ENCODE measurements at regions not wholly inside any gene's neighbourhood (a gene's known extent, or its start where the extent isn't known, plus 50 kb on each side); places are given as distances from the start of the nearest gene placed in this dataset.

DNA sequence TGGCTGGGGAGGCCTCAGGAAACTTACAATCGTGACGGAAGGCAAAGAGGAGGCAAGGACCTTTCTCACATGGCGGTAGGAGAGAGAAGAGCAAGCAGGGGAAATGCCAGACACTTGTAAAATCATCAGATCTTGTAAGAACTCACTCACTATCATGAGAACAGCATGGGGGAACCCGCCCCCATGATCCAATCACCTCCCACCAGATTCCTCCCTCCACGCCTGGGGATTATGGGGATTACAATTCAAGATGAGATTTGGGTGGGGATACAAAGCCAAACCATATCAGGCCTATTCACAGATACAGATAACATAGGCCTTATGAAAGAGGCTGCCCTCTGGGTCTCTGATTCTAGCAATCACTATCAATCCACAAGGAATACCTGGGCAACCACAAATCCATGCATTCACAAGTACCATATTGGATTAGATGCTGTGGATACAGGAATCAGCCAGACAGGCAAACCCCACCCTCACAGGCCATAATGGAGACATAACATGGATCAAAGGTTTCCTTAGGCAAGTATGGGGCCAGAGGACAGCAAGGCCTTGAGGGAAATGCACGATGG, 284.9 kb downstream of the SOX9 start:
- H3K4me1 Mint-ChIP-seq = no peaks in the 10 kb centered on the region
- H3K4me3 Mint-ChIP-seq = no peak overlapping the region
- ChIA-PET CTCF (no interaction called here), POLR2A (no interaction called here)
- H3K27ac Mint-ChIP-seq = no peak overlapping the region
- DNase-seq = no peak
- no peaks in the 10 kb centered on the region for H3K9me3 Mint-ChIP-seq
- no peaks in the 10 kb centered on the region for H3K36me3 Mint-ChIP-seq (ENCODE audit: low read depth)
- H3K27me3 Mint-ChIP-seq = no peaks in the 10 kb centered on the region

DNA sequence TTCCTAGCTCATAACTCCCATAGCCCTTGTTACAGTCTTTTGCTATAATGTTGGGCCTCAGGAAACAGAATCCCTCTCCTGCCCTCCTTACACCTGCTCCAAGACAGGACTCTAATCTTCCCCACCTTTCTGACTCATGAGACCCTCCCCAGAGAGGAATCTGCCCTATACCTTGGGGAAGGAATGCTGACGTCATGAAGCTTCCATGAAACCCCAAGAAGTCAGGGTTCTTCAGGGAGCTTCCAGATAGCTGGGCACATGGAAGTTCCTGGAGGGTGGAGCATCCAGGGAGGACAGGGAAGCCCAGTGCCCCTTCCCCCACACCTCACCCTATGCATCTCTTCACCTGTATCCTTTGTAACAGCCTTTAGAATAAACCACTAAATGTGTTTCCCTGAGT, 285.7 kb downstream of the SOX9 start:
- H3K4me1 Mint-ChIP-seq = no peaks in the 10 kb centered on the region
- no peaks in the 10 kb centered on the region for H3K9me3 Mint-ChIP-seq
- H3K27me3 Mint-ChIP-seq = no peaks in the 10 kb centered on the region
- CTCF ChIA-PET = no interaction called here
- H3K36me3 Mint-ChIP-seq (ENCODE audit: low read depth) = no peaks in the 10 kb centered on the region
- no peak overlapping the region for H3K27ac Mint-ChIP-seq
- POLR2A ChIA-PET = no interaction called here
- no peak for DNase-seq
- no peak overlapping the region for H3K4me3 Mint-ChIP-seq

DNA sequence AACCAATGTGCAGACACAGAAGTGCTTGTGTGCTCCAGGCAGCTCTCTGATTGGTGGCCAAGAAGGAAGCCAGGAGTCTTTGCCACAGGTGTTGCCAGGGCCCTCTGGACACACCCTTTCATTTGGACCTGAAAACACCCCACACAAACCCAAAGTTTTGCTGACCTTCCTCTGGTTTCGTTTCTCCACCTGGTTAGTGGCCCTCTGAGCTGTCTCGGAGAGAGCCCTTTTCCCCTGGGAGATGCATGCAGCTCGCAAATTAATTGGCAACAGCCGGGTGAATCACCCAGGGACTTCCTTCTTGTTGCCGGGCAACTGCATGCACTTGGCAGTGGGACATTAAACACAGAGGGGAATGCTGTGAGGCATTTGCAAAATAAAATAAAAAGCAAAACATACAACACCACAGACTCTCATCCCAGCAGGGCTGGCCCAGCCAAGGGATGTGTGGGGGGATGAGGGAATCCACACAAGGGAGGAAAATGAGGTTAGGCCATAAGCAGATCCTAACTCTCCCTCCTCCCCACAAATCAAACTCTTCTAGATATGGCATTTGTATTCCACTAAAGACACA, 286.6 kb downstream of the SOX9 start:
- H3K27ac Mint-ChIP-seq = no peak overlapping the region
- ChIA-PET POLR2A (no interaction called here), CTCF (no interaction called here)
- no peak for DNase-seq
- H3K9me3 Mint-ChIP-seq = no peaks in the 10 kb centered on the region
- no peaks in the 10 kb centered on the region for H3K27me3 Mint-ChIP-seq
- H3K4me1 Mint-ChIP-seq = no peaks in the 10 kb centered on the region
- no peaks in the 10 kb centered on the region for H3K36me3 Mint-ChIP-seq (ENCODE audit: low read depth)
- H3K4me3 Mint-ChIP-seq = no peak overlapping the region

DNA sequence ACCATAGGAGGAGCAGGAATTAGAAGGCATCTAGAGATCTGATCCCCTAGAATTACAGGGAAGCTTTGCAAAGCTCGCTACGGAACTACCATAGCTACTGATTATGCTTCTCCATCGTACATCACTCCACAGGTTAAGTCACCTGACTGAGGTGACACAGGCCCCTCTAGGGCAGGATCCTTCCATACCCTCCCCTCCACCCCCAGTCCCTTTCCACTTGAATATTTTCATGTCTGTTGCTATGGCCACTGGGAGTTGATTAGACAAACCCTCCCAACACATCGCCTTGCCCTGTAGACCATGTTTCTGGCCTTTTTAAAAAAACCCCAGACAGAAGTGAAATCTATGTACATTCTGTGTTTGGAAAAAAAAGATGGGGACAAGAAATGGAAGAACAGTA, 287.1 kb downstream of the SOX9 start:
- H3K36me3 Mint-ChIP-seq (ENCODE audit: low read depth) = no peaks in the 10 kb centered on the region

DNA sequence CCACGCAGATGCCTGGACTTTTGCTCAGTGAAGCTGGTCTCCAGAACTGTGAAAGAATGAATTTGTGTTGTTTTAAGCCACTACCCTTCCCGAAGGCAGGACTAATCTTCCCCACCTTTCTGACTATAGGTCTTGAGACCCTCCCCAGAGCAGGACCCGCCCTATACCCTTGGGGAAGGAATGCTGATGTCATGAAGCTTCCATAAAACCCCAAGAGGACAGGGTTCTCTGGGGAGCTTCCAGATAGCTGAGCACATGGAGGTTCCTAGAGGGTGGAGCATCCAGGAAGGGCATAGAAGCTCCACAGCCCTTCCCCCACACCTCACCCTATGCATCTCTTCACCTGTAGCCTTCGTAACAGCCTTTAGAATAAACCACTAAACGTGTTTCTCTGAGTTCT, 287.8 kb downstream of the SOX9 start:
- Mint-ChIP-seq H3K36me3 (ENCODE audit: low read depth) (no peaks in the 10 kb centered on the region), H3K4me1 (no peaks in the 10 kb centered on the region), H3K4me3 (no peak overlapping the region), H3K27ac (no peak overlapping the region), H3K9me3 (no peaks in the 10 kb centered on the region), H3K27me3 (no peaks in the 10 kb centered on the region)
- CTCF ChIA-PET = no interaction called here
- POLR2A ChIA-PET = no interaction called here
- no peak for DNase-seq

More for the DNA sequence above, 287.1 kb downstream of the SOX9 start:
- ChIA-PET POLR2A (no interaction called here), CTCF (no interaction called here)
- no peak overlapping the region for H3K27ac Mint-ChIP-seq
- DNase-seq = no peak
- no peaks in the 10 kb centered on the region for H3K4me1 Mint-ChIP-seq
- H3K4me3 Mint-ChIP-seq = no peak overlapping the region
- no peaks in the 10 kb centered on the region for H3K9me3 Mint-ChIP-seq
- no peaks in the 10 kb centered on the region for H3K27me3 Mint-ChIP-seq

DNA sequence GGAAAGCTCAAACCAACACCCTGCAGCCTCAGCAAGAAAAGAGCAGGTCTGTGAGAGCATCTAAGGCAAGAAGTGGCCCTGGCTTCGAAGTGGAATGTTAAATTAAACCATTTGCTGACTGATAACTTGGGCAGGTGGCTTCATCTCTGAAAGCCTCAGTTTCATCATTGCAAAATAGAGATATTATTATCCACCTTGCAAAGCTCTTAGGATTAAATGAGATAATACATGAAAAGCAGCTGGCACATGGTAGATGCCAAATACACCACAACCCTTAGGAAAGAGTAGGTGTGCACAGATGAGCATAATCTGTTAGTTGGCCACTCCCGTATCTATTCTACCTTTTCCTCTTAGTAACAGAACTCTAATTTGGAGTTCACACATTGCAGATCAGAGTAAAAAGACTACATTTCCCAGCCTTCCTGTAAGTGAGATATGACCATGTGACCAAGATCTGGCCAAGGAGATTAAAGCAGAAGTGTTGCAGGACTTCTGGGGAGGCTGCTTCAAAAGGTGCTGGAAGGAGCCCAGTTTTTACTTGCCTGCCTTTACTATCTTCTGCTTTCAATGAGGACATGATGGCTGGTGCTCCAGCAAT, 288.7 kb downstream of the SOX9 start:
- Mint-ChIP-seq H3K4me3 (no peak overlapping the region), H3K4me1 (no peaks in the 10 kb centered on the region), H3K36me3 (ENCODE audit: low read depth) (no peaks in the 10 kb centered on the region), H3K27me3 (no peaks in the 10 kb centered on the region), H3K9me3 (no peaks in the 10 kb centered on the region), H3K27ac (no peak overlapping the region)
- ChIA-PET CTCF (interaction anchor here (0.5 to 0.6 kb wide), 2 partner anchors 27 to 622 kb away, joined by 3 to 4 read pairs; no protein-coding TSS in a partner anchor), POLR2A (no interaction called here)
- DNase-seq = no peak

DNA sequence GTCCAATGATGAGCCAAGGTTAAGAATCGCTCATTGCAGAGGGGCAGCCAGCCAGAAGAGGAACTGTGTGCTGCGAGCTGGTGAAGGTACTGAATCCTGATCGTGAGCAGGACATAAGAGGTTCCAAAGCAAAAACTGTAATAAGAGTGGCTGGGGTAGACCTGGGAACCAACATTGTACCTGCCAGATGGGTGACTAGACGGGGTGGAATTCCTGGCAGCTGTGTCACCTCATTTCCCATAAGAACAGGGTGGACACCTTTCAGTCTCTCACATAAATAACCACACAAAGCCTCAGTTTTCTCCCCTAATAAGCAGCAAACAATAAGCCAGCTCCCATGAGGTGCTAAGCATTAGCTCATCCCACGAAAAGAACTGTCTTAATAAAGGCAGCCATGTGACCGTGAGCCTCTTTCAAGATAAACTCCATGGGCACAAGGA, 290.3 kb downstream of the SOX9 start:
- CTCF ChIA-PET = no interaction called here
- Mint-ChIP-seq H3K4me1 (no peaks in the 10 kb centered on the region), H3K9me3 (no peaks in the 10 kb centered on the region), H3K36me3 (ENCODE audit: low read depth) (no peaks in the 10 kb centered on the region), H3K27me3 (no peaks in the 10 kb centered on the region), H3K4me3 (no peak overlapping the region), H3K27ac (no peak overlapping the region)
- POLR2A ChIA-PET = no interaction called here
- DNase-seq = no peak

DNA sequence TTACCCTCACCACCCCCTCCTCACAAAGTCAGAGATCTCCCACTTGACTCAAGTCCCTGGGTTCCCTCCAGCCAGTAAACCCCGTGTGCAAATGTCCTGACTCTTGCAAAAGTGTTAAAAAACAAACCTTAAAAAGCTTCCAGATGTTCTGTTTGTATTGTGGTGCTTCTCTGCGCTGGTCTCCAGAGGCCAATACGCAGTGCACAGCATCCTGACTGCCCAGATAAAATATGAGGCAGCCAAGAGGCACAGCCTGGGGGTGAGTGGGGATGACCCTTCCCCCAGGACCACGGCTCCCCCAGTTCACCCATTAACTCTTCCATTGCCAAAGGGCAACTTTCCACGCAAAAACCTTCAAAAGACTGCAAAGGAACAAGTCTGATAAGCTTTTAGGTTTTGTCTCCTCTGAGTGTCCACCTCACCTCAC, 291.8 kb downstream of the SOX9 start:
- Mint-ChIP-seq H3K36me3 (ENCODE audit: low read depth) (no peaks in the 10 kb centered on the region), H3K4me3 (no peak overlapping the region), H3K4me1 (no peaks in the 10 kb centered on the region), H3K9me3 (peaks cover 6% of the 10 kb centered on the region), H3K27ac (no peak overlapping the region), H3K27me3 (no peaks in the 10 kb centered on the region)
- no peak for DNase-seq
- ChIA-PET CTCF (interaction anchor here (1.3 kb wide), 1 partner anchor 108 kb away, joined by 3 read pairs; no protein-coding TSS in a partner anchor), POLR2A (no interaction called here)

DNA sequence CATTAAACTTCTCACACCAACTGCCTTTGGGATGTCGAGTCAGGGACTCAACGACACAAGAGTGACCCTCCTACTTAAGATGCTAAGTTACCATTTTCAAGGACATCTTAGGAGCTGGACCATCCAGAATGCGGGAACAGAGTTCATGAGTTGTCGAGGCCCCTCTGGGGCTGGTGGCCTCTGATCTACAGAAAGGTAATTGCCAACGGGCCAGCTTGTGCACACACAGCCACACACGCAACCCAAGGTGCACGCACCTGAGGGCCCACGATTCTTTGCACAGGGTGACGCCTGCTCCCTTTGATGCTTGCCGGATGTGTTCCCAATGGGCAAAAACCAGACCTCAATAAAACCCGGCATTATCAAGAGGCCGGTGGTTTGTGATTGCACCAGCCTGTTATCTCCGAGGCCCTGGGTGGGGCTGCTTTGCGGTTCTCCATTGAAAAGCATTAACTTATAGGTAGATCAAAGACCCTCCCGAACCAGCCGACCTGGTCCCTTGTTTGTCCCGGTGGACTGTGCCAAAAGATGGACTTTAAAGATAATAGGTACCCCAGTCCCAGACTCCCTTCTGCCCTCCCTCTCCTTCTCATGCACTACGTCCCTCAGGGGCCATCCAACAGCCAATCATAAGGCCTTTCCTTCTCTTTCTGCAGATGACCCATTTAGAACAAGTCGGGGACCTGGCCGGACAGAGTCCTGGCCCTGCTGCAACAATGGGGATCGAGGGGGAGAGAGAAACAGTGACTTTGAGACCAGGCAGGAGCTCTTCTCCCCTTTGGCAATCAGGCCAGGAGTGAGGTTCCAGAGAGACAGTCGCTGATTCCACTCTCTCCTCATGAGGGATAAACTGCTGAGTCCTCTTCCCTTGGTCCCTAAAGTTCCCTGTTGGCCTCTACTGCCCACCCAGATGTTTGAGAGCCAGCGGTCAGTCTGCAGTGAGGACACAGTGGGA, 292.5 kb downstream of the SOX9 start:
- DNase-seq = no peak
- peaks cover 2% of the 10 kb centered on the region for H3K27me3 Mint-ChIP-seq
- ChIA-PET POLR2A (no interaction called here), CTCF (interaction anchor here (1.3 kb wide), 1 partner anchor 107 kb away, joined by 3 read pairs; no protein-coding TSS in a partner anchor)
- H3K4me3 Mint-ChIP-seq = no peak overlapping the region
- no peaks in the 10 kb centered on the region for H3K36me3 Mint-ChIP-seq (ENCODE audit: low read depth)
- H3K9me3 Mint-ChIP-seq = peaks cover 11% of the 10 kb centered on the region
- no peaks in the 10 kb centered on the region for H3K4me1 Mint-ChIP-seq
- no peak overlapping the region for H3K27ac Mint-ChIP-seq

DNA sequence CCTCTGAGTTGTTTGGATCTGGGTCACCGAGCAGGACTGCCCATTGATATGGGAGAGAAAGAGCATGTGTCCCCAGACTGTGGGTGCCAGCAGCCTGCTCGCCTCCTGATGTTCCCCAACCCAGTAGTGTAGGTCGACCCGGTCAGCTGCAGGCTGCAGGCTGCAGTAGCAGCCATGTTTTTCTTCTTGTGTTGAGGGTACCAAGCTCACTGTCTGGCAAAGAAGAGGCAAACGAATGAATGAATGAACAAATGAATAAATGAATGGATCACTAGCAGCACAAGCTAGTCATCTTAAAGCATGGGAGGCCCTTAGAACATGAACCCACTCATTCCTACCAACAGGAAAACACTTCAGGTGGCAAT, 293.2 kb downstream of the SOX9 start:
- H3K36me3 Mint-ChIP-seq (ENCODE audit: low read depth) = no peaks in the 10 kb centered on the region
- ChIA-PET CTCF (no interaction called here), POLR2A (no interaction called here)
- no peak overlapping the region for H3K27ac Mint-ChIP-seq
- peaks cover 2% of the 10 kb centered on the region for H3K27me3 Mint-ChIP-seq
- DNase-seq = no peak
- peaks cover 15% of the 10 kb centered on the region for H3K9me3 Mint-ChIP-seq
- H3K4me1 Mint-ChIP-seq = no peaks in the 10 kb centered on the region
- H3K4me3 Mint-ChIP-seq = no peak overlapping the region

DNA sequence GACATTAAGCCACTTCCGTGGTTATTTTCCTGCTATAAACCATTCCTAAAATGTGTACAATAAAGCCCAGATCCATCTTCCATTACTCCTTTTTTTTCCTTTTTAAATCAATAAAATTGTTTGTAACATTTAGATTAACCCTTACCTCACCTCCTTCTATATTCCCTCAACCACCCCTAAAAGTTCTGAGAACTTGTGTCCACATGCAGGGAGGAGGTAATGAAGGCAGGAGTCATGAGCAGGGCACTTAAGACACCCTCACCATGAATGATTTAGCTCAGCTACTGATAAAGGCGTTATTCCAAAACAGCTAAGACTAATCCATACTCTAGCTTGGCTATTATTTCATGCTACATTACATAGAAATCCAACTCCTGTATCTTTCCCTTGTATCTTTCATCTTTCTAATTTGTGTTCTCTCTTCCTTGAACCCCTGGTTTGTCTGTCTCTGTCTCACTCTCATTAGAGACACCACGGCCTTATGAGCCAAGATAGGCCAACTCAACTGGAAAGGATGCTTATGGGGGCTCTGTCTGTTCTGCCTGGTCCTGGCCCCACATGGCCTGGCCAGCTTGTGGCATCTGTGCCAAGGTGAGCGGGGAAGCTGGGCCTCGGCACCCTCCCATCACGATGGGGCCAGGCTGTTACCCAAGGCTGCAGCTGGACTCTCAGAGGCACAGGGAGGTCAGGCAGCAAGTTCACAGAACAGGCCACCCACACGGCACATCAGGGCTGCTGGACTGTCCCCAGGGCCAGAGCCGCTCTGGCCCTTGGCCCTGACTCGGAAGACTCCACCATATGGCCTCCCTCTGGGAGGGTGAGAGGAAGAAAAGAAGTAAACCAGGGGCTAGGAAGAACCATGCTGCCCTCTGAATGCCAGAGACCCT, 294.4 kb downstream of the SOX9 start:
- H3K27me3 Mint-ChIP-seq = peaks cover 2% of the 10 kb centered on the region
- no peak for DNase-seq
- CTCF ChIA-PET = no interaction called here
- no peak overlapping the region for H3K27ac Mint-ChIP-seq
- H3K9me3 Mint-ChIP-seq = peaks cover 20% of the 10 kb centered on the region
- no peak overlapping the region for H3K4me3 Mint-ChIP-seq
- H3K4me1 Mint-ChIP-seq = no peaks in the 10 kb centered on the region
- POLR2A ChIA-PET = no interaction called here
- no peaks in the 10 kb centered on the region for H3K36me3 Mint-ChIP-seq (ENCODE audit: low read depth)

DNA sequence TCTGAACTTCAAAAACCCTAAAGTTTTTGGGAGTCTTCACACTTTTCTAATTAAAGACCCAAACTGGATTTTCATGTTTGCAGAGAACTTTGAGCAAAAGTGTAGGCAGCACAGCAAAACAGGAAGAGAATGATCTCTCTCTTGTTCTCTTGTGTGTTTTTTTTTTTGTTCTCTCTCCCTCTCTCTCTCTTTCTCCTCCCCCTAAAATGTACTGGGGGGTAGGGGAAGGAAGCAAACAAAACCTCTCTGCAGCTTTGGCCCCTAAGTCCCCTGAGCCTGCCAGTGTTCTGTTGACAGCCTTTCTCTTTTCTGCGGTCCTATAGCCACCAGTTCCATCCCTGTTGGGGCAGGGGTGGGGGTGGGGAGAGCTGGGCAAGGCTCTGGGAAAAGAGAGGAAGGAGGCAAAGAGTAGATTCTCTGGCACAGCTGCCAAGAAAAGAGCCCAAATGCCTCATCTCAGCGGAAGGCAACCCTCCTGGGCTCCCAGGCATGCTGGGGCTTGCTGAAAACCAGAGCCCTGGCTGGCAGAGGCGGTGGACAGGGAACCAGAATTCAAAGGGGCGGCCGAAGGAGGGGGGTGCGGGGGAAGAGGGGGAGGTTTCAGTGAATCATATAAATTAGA, 295.3 kb downstream of the SOX9 start:
- no peak for DNase-seq
- H3K9me3 Mint-ChIP-seq = peaks cover 20% of the 10 kb centered on the region
- H3K27me3 Mint-ChIP-seq = peaks cover 2% of the 10 kb centered on the region
- H3K27ac Mint-ChIP-seq = no peak overlapping the region
- H3K4me1 Mint-ChIP-seq = no peaks in the 10 kb centered on the region
- CTCF ChIA-PET = no interaction called here
- H3K36me3 Mint-ChIP-seq (ENCODE audit: low read depth) = no peaks in the 10 kb centered on the region
- POLR2A ChIA-PET = no interaction called here
- no peak overlapping the region for H3K4me3 Mint-ChIP-seq

Measured in activated CD4-positive, alpha-beta T cell treated with anti-CD3 and anti-CD28 coated beads, Interleukin-2, amount 10 ng/mL, durations not matched to agents 7 days and 5 days (primary cell).